Mucosa of descending colon (tissue), 3 donors: ENCODE measurements at regions not wholly inside any gene's neighbourhood (a gene's known extent, or its start where the extent isn't known, plus 50 kb on each side); places are given as distances from the start of the nearest gene placed in this dataset.

Source experiments
- ATAC-seq: fragments of 200-7000 bp; cut with Tn5 transposase; one replicate; pipeline ENCODE4 v1.9.1; 2020; ENCODE audit warnings: mild to moderate bottlenecking, moderate library complexity
- DNase-seq, 3 donors: peaks; one replicate each; pipeline ENCODE4 v3.0.0-alpha.2; 2020
- H3K36me3 ChIP-seq: fragments of 200-600 bp; one replicate; pipeline ENCODE4 v1.8.0; 2021; ENCODE audit warnings: low read depth, mild to moderate bottlenecking
- H3K4me1 ChIP-seq: fragments of 200-600 bp; one replicate; pipeline ENCODE4 v1.8.0; 2021; ENCODE audit warnings: low read depth, mild to moderate bottlenecking
- H3K4me3 ChIP-seq: fragments of 200-600 bp; one replicate; pipeline ENCODE4 v1.8.0; 2021; ENCODE audit warnings: mild to moderate bottlenecking
- H3K9me3 ChIP-seq: fragments of 200-600 bp; one replicate; pipeline ENCODE4 v1.8.0; 2021; ENCODE audit warnings: mild to moderate bottlenecking
- CTCF ChIP-seq: fragments of 200-600 bp; IDR thresholded peaks from one replicate; pipeline ENCODE4 v1.8.0; 2022; ENCODE audit warnings: antibody characterized with exemption, mild to moderate bottlenecking
- intact Hi-C, 2 donors: fragments of 100-400 bp; cut with DNase I in 1 of 2; cut with micrococcal nuclease in 1 of 2; formaldehyde crosslinking; loops; one replicate each; pipeline versions ENCODE4 v1.11.0 to v1.11.1; 2022; cut with DNase I, micrococcal nuclease
- donor health status: DM: no; HTN: no; CAD: no; lungs with moderate emphysema.
- donor health status: DM: no; HTN: no; CAD: no.
- donor health status: DM: no; HTN: yes; CAD: no.

GRCh38 chr10:128487517-128487916, 361.3 kb upstream of the MKI67 start:
- Histone ChIP-seq H3K4me1 (no peaks in the 10 kb centered on the region), H3K9me3 (no peaks in the 10 kb centered on the region), H3K4me3 (no peak overlapping the region), H3K36me3 (no peaks in the 10 kb centered on the region)
- intact Hi-C loops: no loop called here
- no peak for TF ChIP-seq CTCF
- no peak for ATAC-seq
- no peak for DNase-seq

- Histone ChIP-seq H3K9me3 (no peaks in the 10 kb centered on the region), H3K36me3 (no peaks in the 10 kb centered on the region), H3K4me1 (no peaks in the 10 kb centered on the region), H3K4me3 (no peak overlapping the region)
- no peak for TF ChIP-seq CTCF
- DNase-seq: no peak
- ATAC-seq: no peak
- intact Hi-C loops: no loop called here
These were observed 363.4 kb upstream of the MKI67 start for GRCh38 chr10:128489324-128490247.

DNA sequence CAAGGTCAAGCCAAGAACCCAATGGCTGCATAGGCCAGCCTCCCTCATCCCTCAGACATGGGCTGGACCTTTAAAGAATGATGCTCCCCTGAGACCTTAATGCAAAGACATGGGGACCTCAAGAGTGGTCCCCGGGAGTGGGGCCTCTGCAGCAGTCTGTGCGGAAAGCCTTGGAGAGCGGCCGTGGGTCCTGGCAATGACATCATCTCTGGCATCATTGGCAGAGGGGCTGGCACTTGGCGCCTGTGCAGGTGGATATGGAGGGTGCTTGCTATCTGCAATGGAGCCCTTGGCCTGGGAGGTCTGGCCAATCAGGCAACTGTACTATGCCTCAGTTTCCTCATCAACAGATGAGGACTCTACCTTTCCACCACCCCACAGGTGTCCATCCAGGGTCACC, 365.5 kb upstream of the MKI67 start:
- ATAC-seq (no peak), DNase-seq (no peak)
- no peaks in the 10 kb centered on the region for H3K36me3 ChIP-seq
- intact Hi-C loops: no loop called here
- H3K9me3 ChIP-seq: no peaks in the 10 kb centered on the region
- no peak for TF ChIP-seq CTCF
- no peaks in the 10 kb centered on the region for H3K4me1 ChIP-seq
- H3K4me3 ChIP-seq: no peak overlapping the region

GRCh38 chr10:128493811-128494210, 367.6 kb upstream of the MKI67 start:
- no peak for TF ChIP-seq CTCF
- DNase-seq: no peak
- no peaks in the 10 kb centered on the region for H3K9me3 ChIP-seq
- no peaks in the 10 kb centered on the region for H3K36me3 ChIP-seq
- intact Hi-C loops: no loop called here
- no peaks in the 10 kb centered on the region for H3K4me1 ChIP-seq
- no peak overlapping the region for H3K4me3 ChIP-seq
- no peak for ATAC-seq

GRCh38 chr10:128494665-128495064, 368.4 kb upstream of the MKI67 start:
- ATAC-seq (no peak), DNase-seq (no peak)
- Histone ChIP-seq H3K4me1 (no peaks in the 10 kb centered on the region), H3K9me3 (no peaks in the 10 kb centered on the region), H3K4me3 (no peak overlapping the region), H3K36me3 (no peaks in the 10 kb centered on the region)
- intact Hi-C loops: no loop called here
- TF ChIP-seq CTCF: no peak
